Activated T-cell treated with anti-CD3 and anti-CD28 coated beads, Interleukin-2, amount 50 U/mL, for 48 hours (primary cell): ENCODE measurements at regions not wholly inside any gene's neighbourhood (a gene's known extent, or its start where the extent isn't known, plus 50 kb on each side); places are given as distances from the start of the nearest gene placed in this dataset.
"Not testable (repeated sequence)": the region's sequence is repeated elsewhere in the genome, so short reads cannot be mapped to it uniquely, and the experiment has no call there.

ENCODE experiments used
- DNase-seq, 2 experiments: peaks; one replicate each; pipeline ENCODE4 v3.0.0-alpha.2; 2020

GRCh38 chr20:36082315-36082915, 72.1 kb upstream of the EPB41L1 start:
- no peak for DNase-seq

DNA sequence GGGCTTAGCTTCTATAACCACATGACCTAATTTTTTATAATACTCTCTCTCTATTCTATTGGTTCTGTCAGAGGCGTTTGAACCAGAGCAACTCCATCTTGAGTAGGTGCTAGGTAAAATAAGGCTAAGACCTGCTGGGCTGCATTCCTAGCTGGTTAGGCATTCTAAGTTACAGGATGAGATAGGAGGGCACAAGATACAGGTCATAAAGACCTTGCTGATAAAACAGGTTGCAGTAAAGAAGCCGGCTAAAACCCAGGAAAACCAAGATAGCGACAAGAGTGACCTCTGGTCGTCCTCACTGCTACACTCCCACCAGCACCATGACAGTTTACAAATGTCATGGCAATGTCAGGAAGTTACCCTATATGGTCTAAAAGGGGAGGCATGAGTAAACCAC, 71.3 kb upstream of the EPB41L1 start:
- DNase-seq = not testable (repeated sequence)

GRCh38 chr20:36084356-36084755, 70.2 kb upstream of the EPB41L1 start:
- DNase-seq = no peak

DNA sequence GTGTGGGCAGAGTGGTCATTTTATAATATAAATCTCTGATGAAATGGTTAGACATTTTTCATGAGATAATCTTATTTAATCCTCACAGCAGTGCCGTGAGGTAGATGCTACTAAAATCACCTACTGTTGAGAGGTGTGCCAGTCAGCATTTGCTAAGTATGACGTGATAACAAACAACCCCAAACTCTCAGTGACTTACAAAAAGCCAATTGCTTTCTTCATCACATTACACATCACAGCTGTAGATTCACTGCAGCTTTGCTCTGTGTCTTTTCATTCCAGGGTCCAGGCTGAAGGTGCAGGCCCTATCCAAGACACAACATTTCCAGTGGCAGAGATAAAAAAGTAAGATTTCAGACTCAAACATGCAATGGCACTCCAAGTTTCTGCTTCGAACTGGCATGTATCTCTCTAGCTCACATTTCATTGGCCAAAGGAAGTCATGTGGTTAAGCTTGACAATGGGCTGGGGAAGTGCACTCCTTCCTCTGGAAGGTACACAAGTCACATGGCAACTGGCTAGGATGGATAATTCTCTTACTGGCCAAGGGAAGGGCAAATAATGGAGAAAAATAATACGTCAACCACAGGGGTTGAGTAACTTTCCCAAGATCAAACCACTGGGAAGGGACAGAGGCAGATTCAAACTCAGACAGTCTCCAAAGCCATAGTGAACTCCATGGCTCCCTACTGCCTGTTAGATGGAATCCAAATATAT, 69.5 kb upstream of the EPB41L1 start:
- no peak for DNase-seq

GRCh38 chr20:36085686-36086267, 68.8 kb upstream of the EPB41L1 start:
- peak in 1 of 2 experiments; percentile 22 for DNase-seq

GRCh38 chr20:36086767-36087166, 67.8 kb upstream of the EPB41L1 start:
- no peak for DNase-seq

- DNase-seq = no peak
Observed at GRCh38 chr20:36090223-36090622, 64.3 kb upstream of the EPB41L1 start.

DNA sequence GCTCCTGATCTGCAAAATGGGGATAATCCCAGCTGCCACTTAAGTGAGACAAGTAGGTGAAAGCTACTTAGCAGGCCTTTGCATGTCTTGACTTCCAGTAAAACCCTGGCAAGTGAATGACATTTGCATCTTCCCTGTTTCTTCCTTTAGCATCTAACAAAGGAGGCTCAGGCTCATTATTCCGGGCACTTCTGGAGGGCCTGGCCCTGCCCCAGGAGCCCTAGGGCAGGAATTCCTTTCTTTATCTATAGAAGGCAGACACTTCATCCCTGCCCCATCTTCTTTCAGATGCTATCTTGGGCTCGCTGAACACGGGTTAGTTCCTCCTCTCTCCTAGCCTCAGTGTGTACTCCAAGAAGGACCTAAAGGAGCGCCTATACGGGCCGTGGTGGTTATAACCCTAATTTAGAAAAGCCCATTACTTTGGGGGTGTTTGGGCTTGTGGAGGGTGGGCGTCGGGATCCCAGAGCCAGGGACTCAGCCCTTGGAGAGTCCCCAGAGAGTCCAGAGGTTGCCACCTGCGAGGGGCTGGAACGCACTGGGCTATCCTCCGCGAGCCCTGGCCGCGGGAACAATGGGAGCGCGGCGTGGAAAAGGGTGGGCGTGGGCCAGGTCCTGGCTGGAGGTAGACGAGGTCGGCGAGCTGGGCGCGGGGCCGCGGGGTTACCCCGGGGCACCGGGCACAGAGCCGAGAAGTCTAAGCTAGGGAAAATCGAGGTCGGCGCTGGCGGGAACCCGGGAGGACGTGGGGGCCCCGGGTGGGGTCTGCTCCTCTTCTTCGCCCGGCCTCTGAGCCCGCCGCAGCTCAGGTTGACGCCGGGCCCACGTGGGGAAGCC, 62.8 kb upstream of the EPB41L1 start:
- DNase-seq = no peak

DNA sequence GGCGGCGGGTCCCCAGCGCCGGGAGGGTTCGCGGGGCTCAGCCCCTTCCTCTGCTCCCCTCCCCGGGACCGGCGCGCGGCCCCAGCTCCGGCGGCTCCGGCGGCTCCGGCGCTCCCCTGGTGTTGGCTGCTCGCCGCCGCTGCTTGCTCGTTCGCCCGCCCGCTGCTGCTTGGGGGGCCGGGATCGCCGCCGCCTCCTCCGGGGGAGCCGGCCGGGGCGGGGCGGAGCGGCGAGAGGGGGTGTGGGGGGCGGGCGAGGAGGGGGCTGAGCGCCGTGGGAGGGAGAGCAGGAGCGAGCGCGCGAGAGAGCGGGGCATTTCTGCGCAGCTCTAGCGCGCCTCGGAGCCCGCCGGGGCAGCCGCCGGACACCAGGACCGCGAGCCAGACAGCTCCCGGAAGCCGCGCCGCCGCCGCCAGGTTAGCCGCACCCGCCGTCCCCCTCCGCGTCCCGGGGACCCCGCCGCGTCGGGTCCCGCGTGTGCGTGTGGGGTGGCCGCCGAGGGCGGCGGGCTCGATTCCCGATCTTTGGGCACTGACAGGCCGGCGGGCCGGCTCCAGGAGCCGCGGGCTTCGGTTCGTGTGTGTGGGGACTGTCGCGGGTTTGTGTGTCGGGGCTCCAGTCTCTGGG, 62.0 kb upstream of the EPB41L1 start:
- peak; percentile 22 to 25 for DNase-seq

DNA sequence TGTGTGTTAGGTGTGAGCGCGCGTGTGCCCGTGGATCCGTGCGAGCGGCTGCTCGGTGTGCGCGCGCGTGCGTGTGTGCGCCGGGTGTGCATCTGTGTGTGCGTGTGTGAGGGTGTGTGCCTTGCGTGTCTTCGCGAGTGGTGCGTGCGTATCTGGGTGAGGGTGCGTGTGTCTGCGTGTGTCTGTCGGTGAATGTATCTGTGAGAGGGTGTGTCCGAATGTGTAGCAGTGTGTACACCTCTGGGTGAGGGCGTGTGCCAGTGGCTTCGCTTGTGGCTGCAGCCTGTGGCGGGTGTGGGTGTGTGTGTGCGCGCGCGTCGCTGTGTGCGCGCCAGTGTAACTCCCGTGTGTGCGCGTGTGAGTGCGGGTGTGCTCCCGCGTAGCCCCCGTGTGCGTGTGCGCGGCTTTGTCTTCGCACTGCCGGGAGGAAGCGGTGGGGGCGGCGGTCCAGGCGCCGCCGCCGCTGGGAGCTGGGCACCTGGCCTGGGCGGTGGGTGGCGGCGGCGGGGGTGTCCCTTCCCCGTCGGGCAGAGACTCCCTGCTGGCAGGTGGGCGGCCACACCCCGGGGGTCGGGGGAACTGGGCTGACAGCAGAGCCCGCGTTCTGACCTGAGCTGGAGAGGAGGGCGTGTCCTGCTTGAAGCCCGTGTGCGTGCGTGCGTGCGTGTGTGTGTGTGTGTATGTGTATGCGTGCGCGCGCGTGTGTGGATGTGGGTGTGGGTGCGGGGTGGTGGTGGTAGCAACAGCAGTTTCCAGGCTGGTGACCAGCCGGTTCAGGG, 61.3 kb upstream of the EPB41L1 start:
- DNase-seq = peak; percentile 44 to 59

DNA sequence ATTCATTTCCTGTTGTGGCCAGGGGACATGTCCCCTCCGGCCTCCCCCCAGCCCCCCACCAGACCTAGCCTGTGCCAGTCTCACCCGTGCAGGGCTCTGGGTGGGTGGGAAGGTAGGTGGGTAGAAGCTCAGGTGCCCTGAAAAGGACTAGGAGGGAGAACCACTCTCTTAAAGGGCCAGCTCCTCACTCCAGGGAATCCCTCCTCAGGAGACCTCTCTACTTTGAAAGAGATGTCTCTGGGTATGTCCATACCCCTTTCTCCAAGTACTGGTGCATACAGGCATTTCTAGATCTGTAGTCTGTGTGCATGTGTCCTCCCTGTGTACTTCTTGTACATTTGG, 60.8 kb upstream of the EPB41L1 start:
- no peak for DNase-seq

- DNase-seq = no peak
Observed at GRCh38 chr20:36094497-36094896, 60.0 kb upstream of the EPB41L1 start.

- DNase-seq = no peak
Observed at GRCh38 chr20:36096435-36096834, 58.1 kb upstream of the EPB41L1 start.

DNA sequence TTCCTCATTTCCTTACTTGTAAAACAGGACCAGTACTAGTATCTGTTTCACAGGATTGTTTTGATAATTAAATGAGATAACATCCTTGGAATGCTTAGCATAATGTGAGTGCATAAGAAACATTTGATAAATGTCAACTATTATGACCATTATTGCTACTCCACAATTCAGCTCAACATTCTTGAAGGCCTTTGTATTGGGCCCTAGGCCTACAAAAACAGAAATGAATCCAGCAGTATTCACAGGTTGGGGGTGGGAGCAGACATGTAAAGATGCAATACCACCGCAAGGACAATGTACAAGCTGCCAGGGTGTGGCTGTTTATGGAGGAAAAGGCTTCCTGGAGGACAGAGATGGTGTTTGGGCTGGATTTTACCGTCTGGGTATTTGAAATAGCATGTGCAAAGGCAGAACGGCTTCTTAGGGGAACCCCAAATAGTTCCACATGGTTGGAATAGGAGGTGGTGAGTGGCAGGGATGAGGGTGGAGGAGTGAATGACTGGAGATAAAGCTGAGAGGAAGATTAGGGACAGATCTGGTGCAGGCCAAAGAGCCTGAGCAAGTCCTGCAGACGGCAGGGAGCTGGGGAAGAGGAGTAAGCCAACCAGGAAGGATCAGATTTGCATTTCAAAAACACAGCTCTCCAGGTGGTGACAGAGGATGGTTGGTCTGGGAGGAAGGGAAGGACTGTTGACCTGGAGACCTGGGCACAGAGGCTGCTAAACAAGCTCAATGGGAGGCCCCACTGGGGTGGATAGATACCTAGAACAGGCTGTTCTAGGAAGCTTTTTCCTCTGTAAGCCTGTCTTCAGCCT, 57.0 kb upstream of the EPB41L1 start:
- DNase-seq = no peak

GRCh38 chr20:36098364-36098763, 56.2 kb upstream of the EPB41L1 start:
- DNase-seq = no peak

GRCh38 chr20:36099106-36099505, 55.4 kb upstream of the EPB41L1 start:
- DNase-seq = no peak

- DNase-seq = no peak
Observed at GRCh38 chr20:36101192-36101591, 53.3 kb upstream of the EPB41L1 start.

GRCh38 chr20:36102306-36102705, 52.2 kb upstream of the EPB41L1 start:
- DNase-seq = no peak

- DNase-seq = no peak
Observed at GRCh38 chr20:36102809-36103596, 51.5 kb upstream of the EPB41L1 start.

GRCh38 chr20:36104244-36104643, 50.3 kb upstream of the EPB41L1 start:
- DNase-seq = no peak
